H9 (cell line): ENCODE measurements at regions not wholly inside any gene's neighbourhood (a gene's known extent, or its start where the extent isn't known, plus 50 kb on each side); places are given as distances from the start of the nearest gene placed in this dataset.

Experiments
- DNase-seq: peaks from one replicate; pipeline ENCODE4 v3.0.0-alpha.2; 2017
- H2AFZ ChIP-seq: one replicate; pipeline ENCODE4 v1.6.1; 2013; ENCODE audit warnings: mild to moderate bottlenecking, low read length, control low read depth, moderate library complexity
- H2AK5ac ChIP-seq: 2 replicates; pipeline ENCODE4 v1.6.1; 2013; ENCODE audit warnings: low read length, control low read depth, mixed read lengths; ENCODE audit not compliant: insufficient read length
- H2BK120ac ChIP-seq: one replicate; pipeline ENCODE4 v1.6.1; 2013; ENCODE audit warnings: low read depth, mild to moderate bottlenecking, low read length, control low read depth, inconsistent platforms; ENCODE audit not compliant: poor library complexity, severe bottlenecking
- H2BK12ac ChIP-seq: 2 replicates; pipeline ENCODE4 v1.6.1; 2013; ENCODE audit warnings: low read length, control low read depth, mixed read lengths, low read depth; ENCODE audit not compliant: insufficient read length
- H2BK15ac ChIP-seq: 2 replicates; pipeline ENCODE4 v1.6.1; 2013; ENCODE audit warnings: low read depth, low read length, control low read depth
- H2BK20ac ChIP-seq: one replicate; pipeline ENCODE4 v1.6.1; 2013; ENCODE audit warnings: low read depth, mild to moderate bottlenecking, low read length, control low read depth, inconsistent platforms; ENCODE audit not compliant: poor library complexity, severe bottlenecking
- H2BK5ac ChIP-seq: 2 replicates; pipeline ENCODE4 v1.6.1; 2013; ENCODE audit warnings: low read length, control low read depth, mixed read lengths; ENCODE audit not compliant: insufficient read length
- H3K14ac ChIP-seq: 2 replicates; pipeline ENCODE4 v1.6.1; 2013; ENCODE audit warnings: low read length, control low read depth; ENCODE audit not compliant: insufficient read depth
- H3K18ac ChIP-seq: 2 replicates; pipeline ENCODE4 v1.6.1; 2013; ENCODE audit warnings: low read depth, mild to moderate bottlenecking, mixed read lengths, low read length, control low read depth; ENCODE audit not compliant: insufficient read length
- H3K23ac ChIP-seq: 2 replicates; pipeline ENCODE4 v1.6.1; 2013; ENCODE audit warnings: low read length, control low read depth, mixed read lengths, low read depth; ENCODE audit not compliant: insufficient read length
- H3K23me2 ChIP-seq: 2 replicates; pipeline ENCODE4 v1.6.1; 2013; ENCODE audit warnings: low read depth, mild to moderate bottlenecking, mixed read lengths, low read length, control low read depth; ENCODE audit not compliant: insufficient read length, poor library complexity, severe bottlenecking
- H3K27ac ChIP-seq: 2 replicates; pipeline ENCODE4 v1.5.1; 2013; ENCODE audit warnings: low read length, control low read depth, mixed read lengths, low read depth; ENCODE audit not compliant: insufficient read length
- H3K27me3 ChIP-seq: 2 replicates; pipeline ENCODE4 v1.6.1; 2013; ENCODE audit warnings: low read length, control low read depth, inconsistent platforms; ENCODE audit not compliant: insufficient read depth
- H3K4ac ChIP-seq: 2 replicates; pipeline ENCODE4 v1.6.1; 2013; ENCODE audit warnings: low read depth, mild to moderate bottlenecking, control low read depth, inconsistent platforms, low read length, moderate library complexity
- H3K4me1 ChIP-seq: 2 replicates; pipeline ENCODE4 v1.6.1; 2013; ENCODE audit warnings: low read length, control low read depth, inconsistent platforms; ENCODE audit not compliant: insufficient read depth
- H3K4me2 ChIP-seq: 2 replicates; pipeline ENCODE4 v1.6.1; 2013; ENCODE audit warnings: low read length, control low read depth, mixed read lengths; ENCODE audit not compliant: insufficient read length, insufficient read depth
- H3K56ac ChIP-seq: 2 replicates; pipeline ENCODE4 v1.6.1; 2013; ENCODE audit warnings: low read depth, mild to moderate bottlenecking, mixed read lengths, low read length, control low read depth; ENCODE audit not compliant: insufficient read length
- H3K79me1 ChIP-seq: 2 replicates; pipeline ENCODE4 v1.6.1; 2013; ENCODE audit warnings: low read depth, mild to moderate bottlenecking, moderate library complexity, low read length, control low read depth, inconsistent platforms; ENCODE audit not compliant: insufficient read depth, poor library complexity, severe bottlenecking
- H3K79me2 ChIP-seq: 2 replicates; pipeline ENCODE4 v1.6.1; 2013; ENCODE audit warnings: low read length, control low read depth, inconsistent platforms; ENCODE audit not compliant: insufficient read depth
- H3K9ac ChIP-seq: 2 replicates; pipeline ENCODE4 v1.6.1; 2013; ENCODE audit warnings: low read length, control low read depth, mixed read lengths; ENCODE audit not compliant: insufficient read length; ENCODE audit errors: extremely low read depth
- H3K9me3 ChIP-seq: one replicate; pipeline ENCODE4 v1.6.1; 2013; ENCODE audit warnings: low read depth, low read length, inconsistent platforms; ENCODE audit not compliant: control insufficient read depth
- H3T11ph ChIP-seq: one replicate; pipeline ENCODE4 v1.6.1; 2013; ENCODE audit warnings: mild to moderate bottlenecking, low read length, control low read depth, inconsistent platforms
- H4K20me1 ChIP-seq: one replicate; pipeline ENCODE4 v1.6.1; 2013; ENCODE audit not compliant: control insufficient read depth, insufficient read length, insufficient read depth
- H4K5ac ChIP-seq: 2 replicates; pipeline ENCODE4 v1.6.1; 2013; ENCODE audit warnings: low read depth, mild to moderate bottlenecking, mixed read lengths, low read length, control low read depth; ENCODE audit not compliant: insufficient read length
- H4K8ac ChIP-seq: replicated peaks from 2 replicates; pipeline ENCODE4 v1.6.1; 2013; ENCODE audit warnings: low read length, control low read depth, mixed read lengths, low read depth; ENCODE audit not compliant: insufficient read length
- H4K91ac ChIP-seq: 2 replicates; pipeline ENCODE4 v1.6.1; 2013; ENCODE audit warnings: low read depth, mild to moderate bottlenecking, moderate library complexity, mixed read lengths, low read length, control low read depth; ENCODE audit not compliant: insufficient read length
- H3K27ac Mint-ChIP-seq, 3 experiments: 2 replicates in 2 of 3; 3 replicates in 1 of 3; pipeline ENCODE4 v1.8.0; 2020 to 2021; ENCODE audit warnings: mixed read lengths in 3 of 3, mild to moderate bottlenecking in 1 of 3, moderate library complexity in 1 of 3
- H3K27me3 Mint-ChIP-seq: 2 replicates; pipeline ENCODE4 v1.8.0; 2021; ENCODE audit warnings: low read depth, mild to moderate bottlenecking, moderate library complexity, mixed read lengths
- H3K36me3 Mint-ChIP-seq, 3 experiments: 2 replicates in 2 of 3; 3 replicates in 1 of 3; pipeline ENCODE4 v1.8.0; 2020 to 2021; ENCODE audit warnings: low read depth in 3 of 3, mixed read lengths in 3 of 3; ENCODE audit not compliant: insufficient read depth in 1 of 3
- H3K4me1 Mint-ChIP-seq, 2 experiments: 2 replicates each; pipeline ENCODE4 v1.8.0; 2020; ENCODE audit warnings: mixed read lengths in 2 of 2
- H3K4me3 Mint-ChIP-seq, 2 experiments: 2 replicates in 1 of 2; 3 replicates in 1 of 2; pipeline ENCODE4 v1.8.0; 2020 to 2021; ENCODE audit warnings: mild to moderate bottlenecking in 2 of 2, mixed read lengths in 2 of 2, moderate library complexity in 1 of 2
- H3K9me3 Mint-ChIP-seq, 2 experiments: 2 replicates in 1 of 2; 3 replicates in 1 of 2; pipeline ENCODE4 v1.8.0; 2020; ENCODE audit warnings: mild to moderate bottlenecking in 2 of 2, mixed read lengths in 2 of 2, moderate library complexity in 1 of 2
- CTCF ChIP-seq: fragments of 200-600 bp; sonication (generic); conservative IDR thresholded peaks from 3 replicates; pipeline ENCODE4 v1.8.0; 2021; ENCODE audit warnings: antibody characterized with exemption, mild to moderate bottlenecking
- WGBS: extraction: QIAGEN DNeasy Blood & Tissue Kit; methylation state at CpG from one replicate; pipeline ENCODE4 v1.1.7; 2013; ENCODE audit warnings: missing lambda C conversion rate, low lambda C conversion rate, mixed read lengths; ENCODE audit not compliant: insufficient read length; ENCODE audit errors: extremely low coverage; 5-methylcytosine and 5-hydroxymethylcytosine counted together

- no peak overlapping the region for H3K9ac ChIP-seq
- no peaks in the 10 kb centered on the region for H3K79me1 ChIP-seq
- Mint-ChIP-seq H3K4me3 (no peak overlapping the region), H3K4me1 (no peaks in the 10 kb centered on the region), H3K9me3 (no peaks in the 10 kb centered on the region; a peak in 1 of 5 replicates), H3K27ac (no peak overlapping the region), H3K36me3 (no peaks in the 10 kb centered on the region; a peak in 1 of 7 replicates), H3K27me3 (no peaks in the 10 kb centered on the region)
- H3K23ac ChIP-seq = no peak overlapping the region
- no peak overlapping the region for H2AK5ac ChIP-seq
- H3K27me3 ChIP-seq = no peaks in the 10 kb centered on the region
- H2AFZ ChIP-seq = no peak overlapping the region
- no peak for TF ChIP-seq CTCF
- no peak overlapping the region for H2BK15ac ChIP-seq
- H3K4ac ChIP-seq = no peak overlapping the region
- no peak overlapping the region for H4K91ac ChIP-seq
- no CpG with 5 or more reads among the region's 4 CpGs for WGBS
- H3K4me1 ChIP-seq = no peaks in the 10 kb centered on the region
- no peaks in the 10 kb centered on the region for H3K79me2 ChIP-seq
- no peak overlapping the region for H4K8ac ChIP-seq
- H2BK12ac ChIP-seq = no peak overlapping the region
- H2BK20ac ChIP-seq = no peak overlapping the region
- no peak overlapping the region for H2BK5ac ChIP-seq
- no peaks in the 10 kb centered on the region for H3K9me3 ChIP-seq
- DNase-seq = no peak
- no peak overlapping the region for H3K14ac ChIP-seq
- H3K23me2 ChIP-seq = no peaks in the 10 kb centered on the region
- H4K5ac ChIP-seq = no peak overlapping the region
- no peak overlapping the region for H3K4me2 ChIP-seq
- no peak overlapping the region for H3K56ac ChIP-seq
- H2BK120ac ChIP-seq = no peak overlapping the region
- no peaks in the 10 kb centered on the region for H4K20me1 ChIP-seq
- H3K27ac ChIP-seq = no peak overlapping the region
- no peak overlapping the region for H3T11ph ChIP-seq
- no peak overlapping the region for H3K18ac ChIP-seq
Observed at GRCh38 chr3:79845546-79845945, 77.7 kb upstream of the ROBO1 start.
